ENCODE measurements at regions not wholly inside any gene's neighbourhood (a gene's known extent, or its start where the extent isn't known, plus 50 kb on each side); places are given as distances from the start of the nearest gene placed in this dataset.
"Not testable (repeated sequence)": the region's sequence is repeated elsewhere in the genome, so short reads cannot be mapped to it uniquely, and the experiment has no call there.

GRCh38 chr14:106109337-106109736, 583.0 kb downstream of the TMEM121 start:
- H3K4me1 ChIP-seq (ENCODE audit: control insufficient read depth, insufficient read depth, low read length, poor library complexity, severe bottlenecking) = no peaks in the 10 kb centered on the region
- no peak overlapping the region for H3K4me3 ChIP-seq (ENCODE audit: insufficient read depth, low read depth, low read length, poor library complexity, severe bottlenecking)
- no peaks in the 10 kb centered on the region for H3K27me3 ChIP-seq (replicated peaks; ENCODE audit: control insufficient read depth, insufficient read depth, low read length, poor library complexity, severe bottlenecking)
- no peaks in the 10 kb centered on the region for H3K9me3 ChIP-seq (ENCODE audit: control insufficient read depth, low read length)
- DNase-seq = no peak
- no peaks in the 10 kb centered on the region for H3K36me3 ChIP-seq (ENCODE audit: control insufficient read depth, insufficient read depth, low read length)
- no peak overlapping the region for H3K27ac ChIP-seq (ENCODE audit: insufficient read depth, low read length, poor library complexity, severe bottlenecking)

GRCh38 chr14:106115401-106115800, 589.0 kb downstream of the TMEM121 start:
- DNase-seq = no peak
- Histone ChIP-seq H3K9me3 (ENCODE audit: control insufficient read depth, low read length) (no peaks in the 10 kb centered on the region), H3K27ac (ENCODE audit: insufficient read depth, low read length, poor library complexity, severe bottlenecking) (peak overlapping the region; percentile 61), H3K4me1 (ENCODE audit: control insufficient read depth, insufficient read depth, low read length, poor library complexity, severe bottlenecking) (peaks cover 10% of the 10 kb centered on the region), H3K4me3 (ENCODE audit: insufficient read depth, low read depth, low read length, poor library complexity, severe bottlenecking) (no peak overlapping the region), H3K36me3 (ENCODE audit: control insufficient read depth, insufficient read depth, low read length) (no peaks in the 10 kb centered on the region), H3K27me3 (replicated peaks; ENCODE audit: control insufficient read depth, insufficient read depth, low read length, poor library complexity, severe bottlenecking) (no peaks in the 10 kb centered on the region)

GRCh38 chr14:106116339-106116930, 590.1 kb downstream of the TMEM121 start:
- H3K4me3 ChIP-seq (ENCODE audit: insufficient read depth, low read depth, low read length, poor library complexity, severe bottlenecking); H3K9me3 ChIP-seq (ENCODE audit: control insufficient read depth, low read length); H3K4me1 ChIP-seq (ENCODE audit: control insufficient read depth, insufficient read depth, low read length, poor library complexity, severe bottlenecking); H3K36me3 ChIP-seq (ENCODE audit: control insufficient read depth, insufficient read depth, low read length); H3K27me3 ChIP-seq (replicated peaks; ENCODE audit: control insufficient read depth, insufficient read depth, low read length, poor library complexity, severe bottlenecking): not testable (repeated sequence)
- H3K27ac ChIP-seq (ENCODE audit: insufficient read depth, low read length, poor library complexity, severe bottlenecking) = peak overlapping the region; percentile 61
- DNase-seq = peak in 1 of 3 donors; percentile 8

GRCh38 chr14:106120101-106120500, 593.7 kb downstream of the TMEM121 start:
- DNase-seq = no peak
- Histone ChIP-seq H3K36me3 (ENCODE audit: control insufficient read depth, insufficient read depth, low read length) (no peaks in the 10 kb centered on the region), H3K4me3 (ENCODE audit: insufficient read depth, low read depth, low read length, poor library complexity, severe bottlenecking) (no peak overlapping the region), H3K4me1 (ENCODE audit: control insufficient read depth, insufficient read depth, low read length, poor library complexity, severe bottlenecking) (peaks cover 10% of the 10 kb centered on the region), H3K9me3 (ENCODE audit: control insufficient read depth, low read length) (no peaks in the 10 kb centered on the region), H3K27me3 (replicated peaks; ENCODE audit: control insufficient read depth, insufficient read depth, low read length, poor library complexity, severe bottlenecking) (no peaks in the 10 kb centered on the region), H3K27ac (ENCODE audit: insufficient read depth, low read length, poor library complexity, severe bottlenecking) (no peak overlapping the region)

- no peak overlapping the region for H3K27ac ChIP-seq (ENCODE audit: insufficient read depth, low read length, poor library complexity, severe bottlenecking)
- no peaks in the 10 kb centered on the region for H3K36me3 ChIP-seq (ENCODE audit: control insufficient read depth, insufficient read depth, low read length)
- peaks cover 5% of the 10 kb centered on the region for H3K4me1 ChIP-seq (ENCODE audit: control insufficient read depth, insufficient read depth, low read length, poor library complexity, severe bottlenecking)
- H3K27me3 ChIP-seq (replicated peaks; ENCODE audit: control insufficient read depth, insufficient read depth, low read length, poor library complexity, severe bottlenecking) = no peaks in the 10 kb centered on the region
- no peaks in the 10 kb centered on the region for H3K9me3 ChIP-seq (ENCODE audit: control insufficient read depth, low read length)
- peak in 1 of 3 donors; percentile 12 for DNase-seq
- H3K4me3 ChIP-seq (ENCODE audit: insufficient read depth, low read depth, low read length, poor library complexity, severe bottlenecking) = no peak overlapping the region
Measured at GRCh38 chr14:106129274-106129673, 602.9 kb downstream of the TMEM121 start.

DNA sequence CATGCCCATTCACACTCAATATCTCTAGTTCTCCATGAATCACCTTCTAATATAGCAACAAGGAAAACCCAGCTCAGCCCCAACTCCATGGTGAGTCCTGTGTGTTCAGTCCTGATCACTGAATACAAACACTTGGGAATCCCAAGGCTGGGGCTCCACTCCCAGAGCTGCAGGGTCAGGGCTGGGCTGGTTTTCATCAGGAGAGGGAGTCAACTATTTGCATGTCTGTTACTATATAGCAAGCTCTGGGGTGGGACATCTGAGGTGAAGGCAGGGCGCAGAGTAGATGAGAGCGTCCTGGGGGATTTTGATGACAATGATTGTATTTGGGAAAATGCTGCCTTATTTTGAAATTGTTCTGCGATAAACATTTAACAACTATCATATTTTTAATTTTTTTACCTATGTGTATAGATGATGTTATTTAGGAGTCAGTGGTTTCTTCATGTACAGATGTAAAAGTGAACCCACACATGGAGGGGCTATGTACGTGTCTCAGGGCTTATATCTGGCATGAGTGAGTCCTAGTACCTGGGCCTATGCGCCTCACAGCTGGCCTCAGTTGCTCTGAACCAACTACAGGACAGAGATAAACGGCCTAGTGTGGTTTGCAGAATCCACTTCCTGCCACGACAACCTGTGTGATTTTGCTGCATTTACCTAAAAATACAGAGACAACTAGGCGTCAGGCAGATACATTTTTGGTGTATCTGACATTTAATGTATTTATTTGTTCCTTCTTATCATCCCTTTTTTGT, 603.7 kb downstream of the TMEM121 start:
- H3K9me3 ChIP-seq (ENCODE audit: control insufficient read depth, low read length); H3K4me1 ChIP-seq (ENCODE audit: control insufficient read depth, insufficient read depth, low read length, poor library complexity, severe bottlenecking); H3K36me3 ChIP-seq (ENCODE audit: control insufficient read depth, insufficient read depth, low read length); H3K27me3 ChIP-seq (replicated peaks; ENCODE audit: control insufficient read depth, insufficient read depth, low read length, poor library complexity, severe bottlenecking); DNase-seq; H3K27ac ChIP-seq (ENCODE audit: insufficient read depth, low read length, poor library complexity, severe bottlenecking); H3K4me3 ChIP-seq (ENCODE audit: insufficient read depth, low read depth, low read length, poor library complexity, severe bottlenecking): not testable (repeated sequence)

GRCh38 chr14:106133126-106133525, 606.7 kb downstream of the TMEM121 start:
- DNase-seq; H3K27me3 ChIP-seq (replicated peaks; ENCODE audit: control insufficient read depth, insufficient read depth, low read length, poor library complexity, severe bottlenecking); H3K36me3 ChIP-seq (ENCODE audit: control insufficient read depth, insufficient read depth, low read length); H3K4me3 ChIP-seq (ENCODE audit: insufficient read depth, low read depth, low read length, poor library complexity, severe bottlenecking); H3K27ac ChIP-seq (ENCODE audit: insufficient read depth, low read length, poor library complexity, severe bottlenecking); H3K4me1 ChIP-seq (ENCODE audit: control insufficient read depth, insufficient read depth, low read length, poor library complexity, severe bottlenecking); H3K9me3 ChIP-seq (ENCODE audit: control insufficient read depth, low read length): not testable (repeated sequence)

DNA sequence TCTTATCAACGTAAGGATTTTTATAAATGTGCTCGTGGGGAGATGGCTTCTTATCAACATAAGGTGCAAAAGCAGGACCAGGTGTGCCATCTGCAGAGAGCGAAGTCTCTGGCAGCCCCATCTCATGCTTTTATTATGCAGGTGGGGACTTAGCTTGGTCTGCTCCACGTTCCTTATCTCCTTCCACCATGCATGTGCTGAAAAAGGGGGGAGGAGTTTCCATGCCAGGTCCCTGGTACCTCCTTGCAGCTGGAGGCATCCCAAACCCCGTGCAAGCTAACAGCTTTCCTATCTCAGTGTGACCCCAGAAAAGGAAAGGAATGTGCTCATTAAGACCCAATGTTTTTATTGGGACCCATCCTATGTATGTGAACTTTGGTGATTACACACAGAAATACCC, 608.5 kb downstream of the TMEM121 start:
- Histone ChIP-seq H3K27ac (ENCODE audit: insufficient read depth, low read length, poor library complexity, severe bottlenecking) (no peak overlapping the region), H3K27me3 (replicated peaks; ENCODE audit: control insufficient read depth, insufficient read depth, low read length, poor library complexity, severe bottlenecking) (no peaks in the 10 kb centered on the region), H3K4me1 (ENCODE audit: control insufficient read depth, insufficient read depth, low read length, poor library complexity, severe bottlenecking) (peaks cover 5% of the 10 kb centered on the region), H3K9me3 (ENCODE audit: control insufficient read depth, low read length) (no peaks in the 10 kb centered on the region), H3K4me3 (ENCODE audit: insufficient read depth, low read depth, low read length, poor library complexity, severe bottlenecking) (no peak overlapping the region), H3K36me3 (ENCODE audit: control insufficient read depth, insufficient read depth, low read length) (no peaks in the 10 kb centered on the region)
- DNase-seq = no peak

DNA sequence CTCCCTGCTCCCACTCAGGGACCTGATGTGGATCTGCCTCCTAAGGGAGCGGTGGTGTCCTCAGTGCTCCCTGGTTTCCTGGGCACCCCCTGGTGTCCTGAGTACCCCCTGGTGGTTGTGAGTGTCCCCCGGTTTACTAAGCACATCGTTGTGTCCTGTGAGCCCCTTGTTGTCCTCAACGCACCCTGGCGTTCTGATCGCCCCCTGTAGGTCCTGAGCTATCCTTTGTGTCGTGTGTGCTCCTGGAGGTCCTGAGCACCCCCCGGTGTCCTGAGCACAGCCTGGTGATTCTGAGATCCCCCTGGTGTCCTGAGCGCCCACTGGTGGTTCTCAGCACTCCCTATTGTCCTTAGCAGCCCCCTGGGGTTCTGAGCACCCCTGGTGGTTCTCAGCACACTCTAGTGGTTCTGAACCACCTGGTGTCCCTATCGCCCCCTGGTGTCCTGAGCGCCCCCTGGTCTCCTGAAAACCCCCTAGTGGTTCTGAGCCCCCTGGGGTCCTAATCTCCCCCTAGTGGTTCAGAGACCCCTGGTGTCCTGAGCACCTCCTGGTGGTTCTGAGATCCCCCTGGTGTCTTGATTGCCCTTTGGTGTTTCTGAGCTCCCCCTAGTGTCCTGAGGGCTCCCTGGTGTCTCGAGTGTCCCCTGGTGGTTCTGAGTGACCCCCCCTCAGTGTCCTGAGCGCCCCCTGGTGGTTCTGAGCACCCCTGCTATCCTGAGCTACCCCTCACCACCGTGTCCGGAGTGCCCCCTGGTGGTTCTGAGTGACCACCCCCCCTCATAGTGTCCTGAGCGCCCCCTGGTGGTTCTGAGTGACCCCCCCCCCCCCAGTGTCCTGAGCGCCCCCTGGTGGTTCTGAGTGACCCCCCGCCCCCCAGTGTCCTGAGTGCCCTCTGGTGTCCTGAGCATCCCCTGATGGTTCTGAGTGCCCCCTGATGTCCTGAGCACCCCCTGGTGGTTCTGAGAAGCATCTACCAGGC, 615.1 kb downstream of the TMEM121 start:
- peak; percentile 5 to 40 (median 39) for DNase-seq
- H3K4me3 ChIP-seq (ENCODE audit: insufficient read depth, low read depth, low read length, poor library complexity, severe bottlenecking) = no peak overlapping the region
- no peaks in the 10 kb centered on the region for H3K9me3 ChIP-seq (ENCODE audit: control insufficient read depth, low read length)
- H3K4me1 ChIP-seq (ENCODE audit: control insufficient read depth, insufficient read depth, low read length, poor library complexity, severe bottlenecking) = no peaks in the 10 kb centered on the region
- no peaks in the 10 kb centered on the region for H3K27me3 ChIP-seq (replicated peaks; ENCODE audit: control insufficient read depth, insufficient read depth, low read length, poor library complexity, severe bottlenecking)
- no peaks in the 10 kb centered on the region for H3K36me3 ChIP-seq (ENCODE audit: control insufficient read depth, insufficient read depth, low read length)
- H3K27ac ChIP-seq (ENCODE audit: insufficient read depth, low read length, poor library complexity, severe bottlenecking) = no peak overlapping the region

- H3K4me3 ChIP-seq (ENCODE audit: insufficient read depth, low read depth, low read length, poor library complexity, severe bottlenecking); DNase-seq; H3K27me3 ChIP-seq (replicated peaks; ENCODE audit: control insufficient read depth, insufficient read depth, low read length, poor library complexity, severe bottlenecking); H3K27ac ChIP-seq (ENCODE audit: insufficient read depth, low read length, poor library complexity, severe bottlenecking); H3K36me3 ChIP-seq (ENCODE audit: control insufficient read depth, insufficient read depth, low read length); H3K9me3 ChIP-seq (ENCODE audit: control insufficient read depth, low read length); H3K4me1 ChIP-seq (ENCODE audit: control insufficient read depth, insufficient read depth, low read length, poor library complexity, severe bottlenecking): not testable (repeated sequence)
Measured at GRCh38 chr14:106145731-106146130, 619.3 kb downstream of the TMEM121 start.

All from effector memory CD4-positive, alpha-beta T cell (primary cell).